H9 (cell line): ENCODE measurements at regions not wholly inside any gene's neighbourhood (a gene's known extent, or its start where the extent isn't known, plus 50 kb on each side); places are given as distances from the start of the nearest gene placed in this dataset.

ENCODE experiments used
- DNase-seq: peaks from one replicate; pipeline ENCODE4 v3.0.0-alpha.2; 2017
- H2AFZ ChIP-seq: one replicate; pipeline ENCODE4 v1.6.1; 2013; ENCODE audit warnings: mild to moderate bottlenecking, low read length, control low read depth, moderate library complexity
- H2AK5ac ChIP-seq: 2 replicates; pipeline ENCODE4 v1.6.1; 2013; ENCODE audit warnings: low read length, control low read depth, mixed read lengths; ENCODE audit not compliant: insufficient read length
- H2BK120ac ChIP-seq: one replicate; pipeline ENCODE4 v1.6.1; 2013; ENCODE audit warnings: low read depth, mild to moderate bottlenecking, low read length, control low read depth, inconsistent platforms; ENCODE audit not compliant: poor library complexity, severe bottlenecking
- H2BK12ac ChIP-seq: 2 replicates; pipeline ENCODE4 v1.6.1; 2013; ENCODE audit warnings: low read length, control low read depth, mixed read lengths, low read depth; ENCODE audit not compliant: insufficient read length
- H2BK15ac ChIP-seq: 2 replicates; pipeline ENCODE4 v1.6.1; 2013; ENCODE audit warnings: low read depth, low read length, control low read depth
- H2BK20ac ChIP-seq: one replicate; pipeline ENCODE4 v1.6.1; 2013; ENCODE audit warnings: low read depth, mild to moderate bottlenecking, low read length, control low read depth, inconsistent platforms; ENCODE audit not compliant: poor library complexity, severe bottlenecking
- H2BK5ac ChIP-seq: 2 replicates; pipeline ENCODE4 v1.6.1; 2013; ENCODE audit warnings: low read length, control low read depth, mixed read lengths; ENCODE audit not compliant: insufficient read length
- H3K14ac ChIP-seq: 2 replicates; pipeline ENCODE4 v1.6.1; 2013; ENCODE audit warnings: low read length, control low read depth; ENCODE audit not compliant: insufficient read depth
- H3K18ac ChIP-seq: 2 replicates; pipeline ENCODE4 v1.6.1; 2013; ENCODE audit warnings: low read depth, mild to moderate bottlenecking, mixed read lengths, low read length, control low read depth; ENCODE audit not compliant: insufficient read length
- H3K23ac ChIP-seq: 2 replicates; pipeline ENCODE4 v1.6.1; 2013; ENCODE audit warnings: low read length, control low read depth, mixed read lengths, low read depth; ENCODE audit not compliant: insufficient read length
- H3K23me2 ChIP-seq: 2 replicates; pipeline ENCODE4 v1.6.1; 2013; ENCODE audit warnings: low read depth, mild to moderate bottlenecking, mixed read lengths, low read length, control low read depth; ENCODE audit not compliant: insufficient read length, poor library complexity, severe bottlenecking
- H3K27ac ChIP-seq: 2 replicates; pipeline ENCODE4 v1.5.1; 2013; ENCODE audit warnings: low read length, control low read depth, mixed read lengths, low read depth; ENCODE audit not compliant: insufficient read length
- H3K27me3 ChIP-seq: 2 replicates; pipeline ENCODE4 v1.6.1; 2013; ENCODE audit warnings: low read length, control low read depth, inconsistent platforms; ENCODE audit not compliant: insufficient read depth
- H3K4ac ChIP-seq: 2 replicates; pipeline ENCODE4 v1.6.1; 2013; ENCODE audit warnings: low read depth, mild to moderate bottlenecking, control low read depth, inconsistent platforms, low read length, moderate library complexity
- H3K4me1 ChIP-seq: 2 replicates; pipeline ENCODE4 v1.6.1; 2013; ENCODE audit warnings: low read length, control low read depth, inconsistent platforms; ENCODE audit not compliant: insufficient read depth
- H3K4me2 ChIP-seq: 2 replicates; pipeline ENCODE4 v1.6.1; 2013; ENCODE audit warnings: low read length, control low read depth, mixed read lengths; ENCODE audit not compliant: insufficient read length, insufficient read depth
- H3K56ac ChIP-seq: 2 replicates; pipeline ENCODE4 v1.6.1; 2013; ENCODE audit warnings: low read depth, mild to moderate bottlenecking, mixed read lengths, low read length, control low read depth; ENCODE audit not compliant: insufficient read length
- H3K79me1 ChIP-seq: 2 replicates; pipeline ENCODE4 v1.6.1; 2013; ENCODE audit warnings: low read depth, mild to moderate bottlenecking, moderate library complexity, low read length, control low read depth, inconsistent platforms; ENCODE audit not compliant: insufficient read depth, poor library complexity, severe bottlenecking
- H3K79me2 ChIP-seq: 2 replicates; pipeline ENCODE4 v1.6.1; 2013; ENCODE audit warnings: low read length, control low read depth, inconsistent platforms; ENCODE audit not compliant: insufficient read depth
- H3K9ac ChIP-seq: 2 replicates; pipeline ENCODE4 v1.6.1; 2013; ENCODE audit warnings: low read length, control low read depth, mixed read lengths; ENCODE audit not compliant: insufficient read length; ENCODE audit errors: extremely low read depth
- H3K9me3 ChIP-seq: one replicate; pipeline ENCODE4 v1.6.1; 2013; ENCODE audit warnings: low read depth, low read length, inconsistent platforms; ENCODE audit not compliant: control insufficient read depth
- H3T11ph ChIP-seq: one replicate; pipeline ENCODE4 v1.6.1; 2013; ENCODE audit warnings: mild to moderate bottlenecking, low read length, control low read depth, inconsistent platforms
- H4K20me1 ChIP-seq: one replicate; pipeline ENCODE4 v1.6.1; 2013; ENCODE audit not compliant: control insufficient read depth, insufficient read length, insufficient read depth
- H4K5ac ChIP-seq: 2 replicates; pipeline ENCODE4 v1.6.1; 2013; ENCODE audit warnings: low read depth, mild to moderate bottlenecking, mixed read lengths, low read length, control low read depth; ENCODE audit not compliant: insufficient read length
- H4K8ac ChIP-seq: replicated peaks from 2 replicates; pipeline ENCODE4 v1.6.1; 2013; ENCODE audit warnings: low read length, control low read depth, mixed read lengths, low read depth; ENCODE audit not compliant: insufficient read length
- H4K91ac ChIP-seq: 2 replicates; pipeline ENCODE4 v1.6.1; 2013; ENCODE audit warnings: low read depth, mild to moderate bottlenecking, moderate library complexity, mixed read lengths, low read length, control low read depth; ENCODE audit not compliant: insufficient read length
- H3K27ac Mint-ChIP-seq, 3 experiments: 2 replicates in 2 of 3; 3 replicates in 1 of 3; pipeline ENCODE4 v1.8.0; 2020 to 2021; ENCODE audit warnings: mixed read lengths in 3 of 3, mild to moderate bottlenecking in 1 of 3, moderate library complexity in 1 of 3
- H3K27me3 Mint-ChIP-seq: 2 replicates; pipeline ENCODE4 v1.8.0; 2021; ENCODE audit warnings: low read depth, mild to moderate bottlenecking, moderate library complexity, mixed read lengths
- H3K36me3 Mint-ChIP-seq, 3 experiments: 2 replicates in 2 of 3; 3 replicates in 1 of 3; pipeline ENCODE4 v1.8.0; 2020 to 2021; ENCODE audit warnings: low read depth in 3 of 3, mixed read lengths in 3 of 3; ENCODE audit not compliant: insufficient read depth in 1 of 3
- H3K4me1 Mint-ChIP-seq, 2 experiments: 2 replicates each; pipeline ENCODE4 v1.8.0; 2020; ENCODE audit warnings: mixed read lengths in 2 of 2
- H3K4me3 Mint-ChIP-seq, 2 experiments: 2 replicates in 1 of 2; 3 replicates in 1 of 2; pipeline ENCODE4 v1.8.0; 2020 to 2021; ENCODE audit warnings: mild to moderate bottlenecking in 2 of 2, mixed read lengths in 2 of 2, moderate library complexity in 1 of 2
- H3K9me3 Mint-ChIP-seq, 2 experiments: 2 replicates in 1 of 2; 3 replicates in 1 of 2; pipeline ENCODE4 v1.8.0; 2020; ENCODE audit warnings: mild to moderate bottlenecking in 2 of 2, mixed read lengths in 2 of 2, moderate library complexity in 1 of 2
- WGBS: extraction: QIAGEN DNeasy Blood & Tissue Kit; methylation state at CpG from one replicate; pipeline ENCODE4 v1.1.7; 2013; ENCODE audit warnings: missing lambda C conversion rate, low lambda C conversion rate, mixed read lengths; ENCODE audit not compliant: insufficient read length; ENCODE audit errors: extremely low coverage; 5-methylcytosine and 5-hydroxymethylcytosine counted together
- TF ChIP-seq, protein P1 (sequence below): fragments of 200-600 bp; sonication (generic); conservative IDR thresholded peaks from 3 replicates; pipeline ENCODE4 v1.8.0; 2021; ENCODE audit warnings: antibody characterized with exemption, mild to moderate bottlenecking

DNA sequence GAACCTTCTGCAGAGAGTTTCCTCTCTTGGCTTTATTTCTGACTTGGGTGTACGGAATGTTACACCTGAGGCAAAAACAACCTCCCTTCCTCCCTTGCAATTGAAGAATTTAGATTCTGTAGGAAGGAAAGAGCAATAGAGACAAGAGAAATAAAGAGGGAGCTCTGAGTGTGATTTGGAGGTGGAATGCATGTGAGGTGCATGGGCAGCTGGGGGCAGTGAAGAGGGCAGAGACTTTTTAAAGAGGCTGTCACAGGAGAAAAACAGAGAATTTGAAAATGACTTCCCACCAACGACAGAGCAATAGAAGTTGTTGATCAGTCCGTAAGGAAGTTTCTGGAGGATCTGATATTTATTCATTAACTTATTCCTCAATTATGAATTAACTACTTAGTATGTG lies 172.0 kb upstream of the B3GALT2 start:
- no peaks in the 10 kb centered on the region for H3K27me3 ChIP-seq

More for the DNA sequence above, 172.0 kb upstream of the B3GALT2 start:
- Histone ChIP-seq H3K79me1 (no peaks in the 10 kb centered on the region), H2BK120ac (no peak overlapping the region), H4K20me1 (no peaks in the 10 kb centered on the region), H2BK20ac (no peak overlapping the region), H2AK5ac (no peak overlapping the region), H3K9me3 (no peaks in the 10 kb centered on the region), H3K4me1 (no peaks in the 10 kb centered on the region), H3K27ac (no peak overlapping the region), H3K14ac (no peak overlapping the region), H2BK5ac (no peak overlapping the region), H3K23ac (no peak overlapping the region), H2BK15ac (no peak overlapping the region), H3K4ac (no peak overlapping the region), H2AFZ (no peak overlapping the region), H4K8ac (no peak overlapping the region), H3K56ac (no peak overlapping the region), H3K23me2 (no peaks in the 10 kb centered on the region), H3T11ph (no peak overlapping the region), H3K18ac (no peak overlapping the region), H3K9ac (no peak overlapping the region), H2BK12ac (no peak overlapping the region), H4K5ac (no peak overlapping the region), H3K79me2 (no peaks in the 10 kb centered on the region), H4K91ac (no peak overlapping the region), H3K4me2 (no peak overlapping the region)
- TF ChIP-seq, protein P1, sequence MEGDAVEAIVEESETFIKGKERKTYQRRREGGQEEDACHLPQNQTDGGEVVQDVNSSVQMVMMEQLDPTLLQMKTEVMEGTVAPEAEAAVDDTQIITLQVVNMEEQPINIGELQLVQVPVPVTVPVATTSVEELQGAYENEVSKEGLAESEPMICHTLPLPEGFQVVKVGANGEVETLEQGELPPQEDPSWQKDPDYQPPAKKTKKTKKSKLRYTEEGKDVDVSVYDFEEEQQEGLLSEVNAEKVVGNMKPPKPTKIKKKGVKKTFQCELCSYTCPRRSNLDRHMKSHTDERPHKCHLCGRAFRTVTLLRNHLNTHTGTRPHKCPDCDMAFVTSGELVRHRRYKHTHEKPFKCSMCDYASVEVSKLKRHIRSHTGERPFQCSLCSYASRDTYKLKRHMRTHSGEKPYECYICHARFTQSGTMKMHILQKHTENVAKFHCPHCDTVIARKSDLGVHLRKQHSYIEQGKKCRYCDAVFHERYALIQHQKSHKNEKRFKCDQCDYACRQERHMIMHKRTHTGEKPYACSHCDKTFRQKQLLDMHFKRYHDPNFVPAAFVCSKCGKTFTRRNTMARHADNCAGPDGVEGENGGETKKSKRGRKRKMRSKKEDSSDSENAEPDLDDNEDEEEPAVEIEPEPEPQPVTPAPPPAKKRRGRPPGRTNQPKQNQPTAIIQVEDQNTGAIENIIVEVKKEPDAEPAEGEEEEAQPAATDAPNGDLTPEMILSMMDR = peak; percentile 51
- H3K27me3 Mint-ChIP-seq = no peaks in the 10 kb centered on the region
- DNase-seq = peak; percentile 34
- peaks cover 0 to 4% of the 10 kb centered on the region in 2 experiments; a peak in 1 of 4 replicates for H3K4me1 Mint-ChIP-seq
- H3K9me3 Mint-ChIP-seq = no peaks in the 10 kb centered on the region
- no peak overlapping the region for H3K4me3 Mint-ChIP-seq
- H3K36me3 Mint-ChIP-seq = no peaks in the 10 kb centered on the region
- H3K27ac Mint-ChIP-seq = no peak overlapping the region
- no CpG with 5 or more reads among the region's 3 CpGs for WGBS
